ENCODE measurements at regions not wholly inside any gene's neighbourhood (a gene's known extent, or its start where the extent isn't known, plus 50 kb on each side); places are given as distances from the start of the nearest gene placed in this dataset.

DNA sequence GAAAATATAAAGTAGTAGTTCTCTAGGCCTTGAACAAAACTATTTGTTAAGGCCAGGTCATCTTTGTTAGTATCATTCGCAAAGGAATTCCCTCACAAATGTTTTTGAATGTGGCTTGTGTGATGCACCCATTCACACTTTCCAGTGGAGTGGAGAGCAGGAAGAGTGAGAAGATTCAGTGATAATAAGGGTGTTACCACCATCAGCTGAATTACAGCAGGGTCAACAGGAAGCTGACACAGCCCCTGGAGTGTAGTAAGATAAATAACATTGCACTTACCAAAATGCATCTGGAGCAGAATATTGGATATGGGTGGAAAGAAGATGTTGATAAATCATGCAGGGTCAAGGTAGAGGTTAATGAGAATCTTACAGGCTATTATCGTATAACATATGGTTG, 231.0 kb downstream of the DSC3 start:
- TF ChIP-seq, protein P1, sequence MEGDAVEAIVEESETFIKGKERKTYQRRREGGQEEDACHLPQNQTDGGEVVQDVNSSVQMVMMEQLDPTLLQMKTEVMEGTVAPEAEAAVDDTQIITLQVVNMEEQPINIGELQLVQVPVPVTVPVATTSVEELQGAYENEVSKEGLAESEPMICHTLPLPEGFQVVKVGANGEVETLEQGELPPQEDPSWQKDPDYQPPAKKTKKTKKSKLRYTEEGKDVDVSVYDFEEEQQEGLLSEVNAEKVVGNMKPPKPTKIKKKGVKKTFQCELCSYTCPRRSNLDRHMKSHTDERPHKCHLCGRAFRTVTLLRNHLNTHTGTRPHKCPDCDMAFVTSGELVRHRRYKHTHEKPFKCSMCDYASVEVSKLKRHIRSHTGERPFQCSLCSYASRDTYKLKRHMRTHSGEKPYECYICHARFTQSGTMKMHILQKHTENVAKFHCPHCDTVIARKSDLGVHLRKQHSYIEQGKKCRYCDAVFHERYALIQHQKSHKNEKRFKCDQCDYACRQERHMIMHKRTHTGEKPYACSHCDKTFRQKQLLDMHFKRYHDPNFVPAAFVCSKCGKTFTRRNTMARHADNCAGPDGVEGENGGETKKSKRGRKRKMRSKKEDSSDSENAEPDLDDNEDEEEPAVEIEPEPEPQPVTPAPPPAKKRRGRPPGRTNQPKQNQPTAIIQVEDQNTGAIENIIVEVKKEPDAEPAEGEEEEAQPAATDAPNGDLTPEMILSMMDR (IDR thresholded peaks at IDR 0.05) = no peak
- no peak for TF ChIP-seq EZH2 (IDR thresholded peaks at IDR 0.05; ENCODE audit: borderline replicate concordance, insufficient read depth, low read depth, low read length, poor library complexity, severe bottlenecking)

All from B cell (primary cell).